ENCODE measurements at regions not wholly inside any gene's neighbourhood (a gene's known extent, or its start where the extent isn't known, plus 50 kb on each side); places are given as distances from the start of the nearest gene placed in this dataset.

GRCh38 chr13:44271473-44271872 is 102.2 kb upstream of the SERP2 start:
- no peak for DNase-seq (ENCODE audit: low read depth in 3 of 3, low spot score in 1 of 3)

- no peak for DNase-seq (ENCODE audit: low read depth in 3 of 3, low spot score in 1 of 3)
These were observed 101.7 kb upstream of the SERP2 start for GRCh38 chr13:44271915-44272341.

GRCh38 chr13:44272692-44273091 is 100.9 kb upstream of the SERP2 start:
- DNase-seq (ENCODE audit: low read depth in 3 of 3, low spot score in 1 of 3) = no peak

- no peak for DNase-seq (ENCODE audit: low read depth in 3 of 3, low spot score in 1 of 3)
These were observed 100.4 kb upstream of the SERP2 start for GRCh38 chr13:44273216-44273615.

- no peak for DNase-seq (ENCODE audit: low read depth in 3 of 3, low spot score in 1 of 3)
These were observed 99.4 kb upstream of the SERP2 start for GRCh38 chr13:44273991-44274770.

GRCh38 chr13:44274771-44275205 is 98.8 kb upstream of the SERP2 start:
- DNase-seq (ENCODE audit: low read depth in 3 of 3, low spot score in 1 of 3) = no peak

GRCh38 chr13:44275381-44275780 is 98.2 kb upstream of the SERP2 start:
- DNase-seq (ENCODE audit: low read depth in 3 of 3, low spot score in 1 of 3) = no peak

- DNase-seq (ENCODE audit: low read depth in 3 of 3, low spot score in 1 of 3) = no peak
These were observed 97.6 kb upstream of the SERP2 start for GRCh38 chr13:44276061-44276460.

GRCh38 chr13:44277459-44277858 is 96.2 kb upstream of the SERP2 start:
- no peak for DNase-seq (ENCODE audit: low read depth in 3 of 3, low spot score in 1 of 3)

- no peak for DNase-seq (ENCODE audit: low read depth in 3 of 3, low spot score in 1 of 3)
These were observed 95.5 kb upstream of the SERP2 start for GRCh38 chr13:44278166-44278565.

- DNase-seq (ENCODE audit: low read depth in 3 of 3, low spot score in 1 of 3) = no peak
These were observed 93.2 kb upstream of the SERP2 start for GRCh38 chr13:44280456-44280855.

- no peak for DNase-seq (ENCODE audit: low read depth in 3 of 3, low spot score in 1 of 3)
These were observed 92.2 kb upstream of the SERP2 start for GRCh38 chr13:44281252-44282000.

GRCh38 chr13:44283600-44283999 is 90.0 kb upstream of the SERP2 start:
- no peak for DNase-seq (ENCODE audit: low read depth in 3 of 3, low spot score in 1 of 3)

- DNase-seq (ENCODE audit: low read depth in 3 of 3, low spot score in 1 of 3) = no peak
These were observed 85.7 kb upstream of the SERP2 start for GRCh38 chr13:44287958-44288357.

GRCh38 chr13:44292545-44292944 is 81.1 kb upstream of the SERP2 start:
- DNase-seq (ENCODE audit: low read depth in 3 of 3, low spot score in 1 of 3) = no peak

- no peak for DNase-seq (ENCODE audit: low read depth in 3 of 3, low spot score in 1 of 3)
These were observed 80.2 kb upstream of the SERP2 start for GRCh38 chr13:44293374-44293773.

- DNase-seq (ENCODE audit: low read depth in 3 of 3, low spot score in 1 of 3) = no peak
These were observed 79.5 kb upstream of the SERP2 start for GRCh38 chr13:44293908-44294735.

GRCh38 chr13:44294876-44295275 is 78.7 kb upstream of the SERP2 start:
- no peak for DNase-seq (ENCODE audit: low read depth in 3 of 3, low spot score in 1 of 3)

GRCh38 chr13:44296856-44297255 is 76.8 kb upstream of the SERP2 start:
- no peak for DNase-seq (ENCODE audit: low read depth in 3 of 3, low spot score in 1 of 3)

GRCh38 chr13:44298314-44298713 is 75.3 kb upstream of the SERP2 start:
- no peak for DNase-seq (ENCODE audit: low read depth in 3 of 3, low spot score in 1 of 3)

- no peak for DNase-seq (ENCODE audit: low read depth in 3 of 3, low spot score in 1 of 3)
These were observed 74.3 kb upstream of the SERP2 start for GRCh38 chr13:44299152-44299943.

Measured in stimulated activated CD4-positive, alpha-beta T cell treated with anti-CD3 and anti-CD28 coated beads, TNF-alpha, amount 100 ng/mL, for 1 hour (primary cell).